HG03342 (cell line): ENCODE measurements at regions not wholly inside any gene's neighbourhood (a gene's known extent, or its start where the extent isn't known, plus 50 kb on each side); places are given as distances from the start of the nearest gene placed in this dataset.
"Not testable (repeated sequence)": the region's sequence is repeated elsewhere in the genome, so short reads cannot be mapped to it uniquely, and the experiment has no call there.

Experiments
- ATAC-seq: cut with Tn5 transposase; IDR thresholded peaks from one replicate; pipeline ENCODE4 v1.9.1; 2021; ENCODE audit warnings: mild to moderate bottlenecking, moderate library complexity; ENCODE audit not compliant: unreplicated experiment

- no peak for ATAC-seq
These were observed 220.0 kb upstream of the KCND2 start for GRCh38 chr7:120052884-120053382.

GRCh38 chr7:120053390-120053961 lies 219.5 kb upstream of the KCND2 start:
- no peak for ATAC-seq

GRCh38 chr7:120054376-120055100 lies 218.4 kb upstream of the KCND2 start:
- no peak for ATAC-seq

DNA sequence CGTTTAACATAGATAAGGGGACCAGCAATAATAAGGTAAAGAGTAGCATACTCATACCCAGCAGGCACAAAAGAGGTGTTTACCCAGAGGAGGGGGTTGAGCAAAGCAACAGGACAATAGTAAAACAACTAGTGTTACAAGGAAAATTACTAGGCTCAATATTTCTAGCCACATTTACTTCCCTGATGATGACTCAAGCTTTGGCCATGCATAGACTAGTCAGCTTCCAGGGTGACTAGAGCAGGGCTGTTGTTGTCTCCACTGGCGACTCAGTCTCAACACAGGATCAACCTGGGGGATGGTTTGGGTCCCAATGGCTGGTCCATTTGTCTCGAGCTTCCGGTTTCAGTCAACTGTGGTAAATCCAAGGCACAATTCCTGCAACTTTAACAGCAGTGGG lies 217.7 kb upstream of the KCND2 start:
- ATAC-seq = no peak

DNA sequence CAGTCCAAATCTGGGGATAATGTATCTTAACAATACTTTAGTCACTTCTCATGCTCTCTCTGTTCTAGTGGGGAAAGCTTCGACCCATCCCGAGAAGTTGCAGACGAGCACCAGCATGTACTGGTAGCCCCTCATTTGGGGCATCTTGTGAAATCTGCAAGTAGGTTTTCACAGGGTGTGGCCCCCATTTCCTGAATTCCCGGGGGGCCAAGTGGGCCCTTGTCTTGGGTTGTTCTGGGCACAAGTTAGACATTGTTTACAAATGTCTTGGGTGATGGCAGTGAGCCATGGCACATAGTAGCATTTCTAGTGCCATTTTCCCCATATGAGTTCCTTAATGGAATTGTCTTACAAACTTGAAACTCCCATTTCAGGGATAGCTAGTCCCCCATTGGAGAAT lies 216.7 kb upstream of the KCND2 start:
- no peak for ATAC-seq

DNA sequence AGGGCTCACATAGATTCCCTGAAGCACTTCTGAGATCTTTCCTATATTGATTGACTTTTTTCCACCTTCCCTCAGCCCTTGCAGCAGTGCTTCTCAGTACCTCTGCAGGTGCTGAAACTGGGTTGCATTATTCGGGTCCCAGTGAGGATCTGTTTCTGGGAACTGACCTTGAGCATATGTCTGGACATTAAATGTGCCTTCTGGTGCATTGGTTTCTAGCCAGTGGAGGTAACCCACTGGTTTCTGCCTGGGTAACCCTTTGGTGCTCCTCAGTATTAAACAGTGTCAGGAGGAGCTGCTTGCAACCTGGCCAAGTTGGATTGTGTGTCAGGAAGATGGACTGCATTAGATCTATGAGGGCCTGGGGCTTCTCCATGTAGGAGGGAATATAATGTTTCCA lies 213.3 kb upstream of the KCND2 start:
- ATAC-seq = no peak

GRCh38 chr7:120060281-120060680 lies 212.7 kb upstream of the KCND2 start:
- ATAC-seq = no peak

GRCh38 chr7:120060875-120061274 lies 212.1 kb upstream of the KCND2 start:
- ATAC-seq = peak; percentile 68

DNA sequence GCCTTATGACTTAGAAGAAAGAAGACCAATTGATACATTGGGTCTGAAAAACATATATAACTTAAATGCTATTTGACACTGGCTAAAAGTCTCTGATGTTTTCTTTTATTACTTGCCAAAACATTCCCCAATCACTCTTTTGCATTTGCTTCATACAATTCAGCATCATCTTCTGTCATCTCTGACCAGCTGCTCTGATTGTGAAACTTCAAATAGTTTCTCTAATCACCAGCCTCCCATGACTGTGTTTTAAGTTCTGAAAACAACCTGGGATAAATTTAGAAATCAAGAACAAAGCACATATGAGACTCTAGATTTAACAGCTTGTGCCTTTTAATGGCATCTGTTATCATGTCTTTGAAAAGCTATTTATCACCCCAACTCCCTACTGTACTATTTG lies 208.4 kb upstream of the KCND2 start:
- peak; percentile 67 for ATAC-seq

DNA sequence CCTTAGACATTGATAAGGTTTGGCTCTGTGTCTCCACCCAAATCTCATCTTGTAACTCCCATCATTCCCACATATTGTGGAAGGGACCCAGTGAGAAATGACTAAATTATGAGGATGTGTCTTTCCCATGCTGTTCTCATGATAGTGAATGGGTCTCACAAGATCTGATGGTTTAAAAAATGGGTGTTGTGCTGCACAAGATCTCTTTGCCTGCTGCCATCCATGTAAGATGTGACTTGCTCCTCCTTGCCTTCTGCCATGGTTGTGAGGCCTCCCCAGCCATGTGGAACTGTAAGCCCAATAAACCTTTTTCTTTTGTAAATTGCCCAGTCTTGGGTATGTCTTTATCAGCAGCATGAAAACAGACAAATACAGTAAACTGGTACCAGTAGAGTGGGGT lies 206.1 kb upstream of the KCND2 start:
- not testable (repeated sequence) for ATAC-seq

DNA sequence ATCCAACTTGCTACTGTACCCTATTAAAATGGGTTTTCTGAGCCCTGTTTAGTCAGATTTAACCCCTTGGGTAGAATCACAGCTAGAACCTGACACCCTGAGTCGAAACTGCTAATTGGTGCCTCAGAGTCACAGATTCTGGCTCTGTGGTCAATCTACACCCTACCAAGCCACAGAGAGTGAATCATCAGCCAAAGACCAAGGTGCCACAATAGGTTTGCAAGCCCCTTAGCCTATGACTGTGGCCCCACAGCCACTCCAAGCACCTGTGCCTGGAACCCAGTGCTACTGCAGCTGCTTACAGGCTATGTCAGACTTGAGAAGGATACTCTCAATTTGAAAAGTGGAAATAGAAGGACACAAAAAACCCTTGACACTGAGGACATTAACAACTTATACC lies 202.8 kb upstream of the KCND2 start:
- no peak for ATAC-seq

DNA sequence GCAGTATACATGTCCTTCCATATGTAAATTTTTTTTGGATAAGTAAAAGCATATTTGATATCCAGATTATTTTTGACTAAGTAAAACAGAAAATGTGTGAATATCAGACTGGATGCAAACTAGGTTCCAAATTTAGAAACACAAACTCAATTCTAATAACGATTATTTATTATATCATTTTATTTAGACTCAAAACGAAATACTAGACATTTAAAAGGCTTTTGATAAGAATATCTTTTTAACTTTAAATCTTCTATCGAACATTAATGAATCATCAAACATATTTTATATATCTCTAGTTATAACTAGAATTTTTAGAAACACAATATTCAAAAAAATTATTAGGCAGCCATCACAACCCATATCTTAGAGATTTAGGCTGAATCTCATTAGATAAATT lies 195.2 kb upstream of the KCND2 start:
- ATAC-seq = no peak

GRCh38 chr7:120079022-120079421 lies 194.0 kb upstream of the KCND2 start:
- no peak for ATAC-seq

DNA sequence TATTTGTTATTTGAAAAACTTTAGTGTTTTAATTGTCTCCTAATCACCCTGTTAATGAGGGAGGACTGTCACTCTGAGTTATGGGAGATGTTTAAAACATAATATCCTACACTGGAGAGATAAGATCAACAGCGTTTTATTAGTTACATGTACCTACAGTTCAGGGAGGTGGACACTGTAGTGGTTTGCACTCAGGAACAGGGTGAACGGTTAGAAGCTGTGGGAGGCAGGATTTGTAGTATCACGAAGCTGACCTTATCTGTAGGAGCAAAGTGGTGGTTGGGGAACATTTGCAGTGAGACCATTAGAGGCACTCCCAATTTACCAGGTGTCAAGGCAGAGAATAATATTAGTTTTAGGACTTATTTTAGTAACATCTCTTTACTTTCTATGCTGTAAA lies 193.3 kb upstream of the KCND2 start:
- no peak for ATAC-seq

GRCh38 chr7:120086468-120086867 lies 186.5 kb upstream of the KCND2 start:
- not testable (repeated sequence) for ATAC-seq

DNA sequence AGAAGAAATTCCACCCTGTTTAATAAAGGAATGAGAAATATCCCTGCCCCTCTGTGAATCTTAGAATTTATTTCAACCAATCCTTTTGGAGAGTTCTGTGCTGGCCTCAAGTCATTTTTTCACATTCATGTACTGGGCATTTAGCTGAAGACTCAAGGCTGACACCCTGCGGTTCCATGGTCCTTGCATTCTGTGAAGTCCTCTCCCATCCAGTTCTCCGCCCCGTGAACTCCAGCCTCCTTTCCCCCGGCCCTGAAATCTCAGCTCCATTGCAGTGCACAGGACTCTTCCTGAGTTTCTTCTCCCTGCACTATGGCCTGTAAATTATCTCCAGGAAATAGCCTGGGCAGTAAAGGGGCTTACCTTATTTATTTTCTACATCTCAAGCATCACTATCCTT lies 183.0 kb upstream of the KCND2 start:
- ATAC-seq = no peak

- ATAC-seq = no peak
These were observed 181.2 kb upstream of the KCND2 start for GRCh38 chr7:120091807-120092206.

DNA sequence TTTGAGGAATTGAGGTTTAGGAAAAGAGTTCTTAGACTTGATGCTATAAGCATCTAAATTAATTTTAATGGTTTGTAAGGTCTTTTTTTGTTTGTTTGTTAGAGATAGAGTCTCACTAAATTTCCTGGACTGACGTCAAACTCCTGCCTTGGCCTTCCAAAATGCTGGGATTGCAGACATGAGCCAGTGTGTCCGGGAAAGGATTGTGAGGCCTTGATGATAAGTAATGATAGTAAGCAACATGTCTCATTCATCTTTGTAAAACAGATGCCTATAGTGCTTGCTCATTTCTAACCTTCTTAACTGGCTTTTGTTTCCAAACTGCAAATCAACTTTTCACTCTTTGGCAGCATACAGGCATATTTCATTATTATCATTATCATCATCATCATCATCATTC lies 176.0 kb upstream of the KCND2 start:
- no peak for ATAC-seq

GRCh38 chr7:120097774-120098173 lies 175.2 kb upstream of the KCND2 start:
- ATAC-seq = no peak

- ATAC-seq = no peak
These were observed 164.6 kb upstream of the KCND2 start for GRCh38 chr7:120108376-120108775.

DNA sequence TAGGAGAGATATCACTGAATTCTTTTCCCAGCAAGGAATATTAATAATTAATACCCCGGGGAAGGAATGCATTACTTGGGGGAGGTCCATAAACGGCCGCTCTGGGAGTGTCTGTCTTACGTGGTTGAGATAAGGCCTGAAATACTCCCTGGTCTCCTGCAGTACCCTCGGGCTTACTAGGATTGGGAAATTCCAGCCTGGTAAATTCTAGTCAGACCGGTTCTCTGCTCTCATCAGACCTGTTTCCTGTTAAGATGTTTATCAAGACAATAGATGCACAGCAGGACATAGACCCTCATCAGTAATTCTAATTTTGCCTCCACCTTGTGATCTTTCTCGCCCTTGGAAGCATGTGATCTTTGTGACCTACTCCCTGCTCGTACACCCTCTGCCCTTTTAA lies 162.8 kb upstream of the KCND2 start:
- no peak for ATAC-seq

DNA sequence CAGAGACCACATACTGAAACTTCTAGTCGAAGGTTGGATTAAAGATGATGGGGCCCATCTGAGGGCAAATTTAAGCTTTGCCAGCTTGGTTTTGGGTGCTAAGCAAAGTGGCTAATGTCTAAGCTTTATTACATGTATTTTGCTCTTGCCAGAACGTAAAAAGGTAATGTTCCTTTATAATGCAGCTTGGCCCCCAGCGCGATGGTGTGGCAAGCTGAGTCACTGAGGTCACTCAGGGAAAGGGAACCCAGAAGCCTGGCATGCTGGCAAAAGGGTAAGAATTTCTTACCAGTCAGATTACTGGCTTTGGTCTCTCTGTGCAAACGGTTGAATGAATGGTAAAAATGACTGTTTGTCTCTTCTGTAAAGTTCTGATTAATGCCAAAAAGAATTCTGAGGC lies 158.3 kb upstream of the KCND2 start:
- ATAC-seq = no peak

GRCh38 chr7:120123528-120123927 lies 149.4 kb upstream of the KCND2 start:
- no peak for ATAC-seq
